CD4-positive, alpha-beta memory T cell (primary cell): ENCODE measurements at regions not wholly inside any gene's neighbourhood (a gene's known extent, or its start where the extent isn't known, plus 50 kb on each side); places are given as distances from the start of the nearest gene placed in this dataset.

Experiments
- CTCF ChIA-PET: fragments of 350-600 bp; sonication (Branson Sonifier 250); formaldehyde crosslinking; loops from one replicate; lab custom pipeline; 2021; ENCODE audit warnings: inconsistent platforms; ENCODE audit not compliant: partially characterized antibody; lab: Charles Lee
- POLR2A ChIA-PET: fragments of 350-600 bp; sonication (Branson Sonifier 250); formaldehyde crosslinking; loops from one replicate; lab custom pipeline; 2021; ENCODE audit not compliant: partially characterized antibody; lab: Charles Lee
- DNase-seq, 5 donors: peaks; one replicate each; pipeline versions ENCODE4 v3.0.0 to v3.0.0-alpha.2; 2020 to 2022; ENCODE audit warnings: mixed read lengths in 1 of 5
- H3K27ac ChIP-seq: one replicate; pipeline ENCODE4 v1.7.0; 2013; ENCODE audit warnings: low read depth, low read length
- H3K27me3 ChIP-seq: 2 replicates; pipeline ENCODE4 v1.7.0; 2013; ENCODE audit warnings: mild to moderate bottlenecking, low read length, moderate library complexity; ENCODE audit not compliant: insufficient read depth
- H3K36me3 ChIP-seq: 2 replicates; pipeline ENCODE4 v1.7.0; 2013; ENCODE audit warnings: mild to moderate bottlenecking, low read length, moderate library complexity; ENCODE audit not compliant: insufficient read depth
- H3K4me1 ChIP-seq: 2 replicates; pipeline ENCODE4 v1.7.0; 2013; ENCODE audit warnings: mild to moderate bottlenecking, low read length, moderate library complexity; ENCODE audit not compliant: insufficient read depth
- H3K4me3 ChIP-seq, 2 donors: one replicate each; pipeline ENCODE4 v1.7.0; 2013; ENCODE audit warnings: low read length in 2 of 2, mild to moderate bottlenecking in 1 of 2
- H3K9me3 ChIP-seq, 2 donors: one replicate each; pipeline ENCODE4 v1.7.0; 2013; ENCODE audit warnings: low read length in 2 of 2, control low read depth in 1 of 2; ENCODE audit not compliant: control insufficient read depth in 1 of 2
- H3K27ac Mint-ChIP-seq, 7 donors: one replicate each; pipeline ENCODE4 v1.8.0; 2020 to 2021; ENCODE audit warnings: mixed read lengths in 7 of 7, mild to moderate bottlenecking in 6 of 7, inconsistent platforms in 3 of 7, moderate library complexity in 3 of 7
- H3K27me3 Mint-ChIP-seq, 2 donors: one replicate each; pipeline ENCODE4 v1.8.0; 2020 to 2021; ENCODE audit warnings: mixed read lengths in 2 of 2
- H3K36me3 Mint-ChIP-seq, 2 donors: one replicate each; pipeline ENCODE4 v1.8.0; 2020 to 2021; ENCODE audit warnings: mixed read lengths in 2 of 2, inconsistent platforms in 1 of 2, mild to moderate bottlenecking in 1 of 2
- H3K4me1 Mint-ChIP-seq, 4 donors: one replicate each; pipeline ENCODE4 v1.8.0; 2020 to 2021; ENCODE audit warnings: mixed read lengths in 4 of 4, mild to moderate bottlenecking in 1 of 4
- H3K4me3 Mint-ChIP-seq, 8 donors: one replicate each; pipeline ENCODE4 v1.8.0; 2020 to 2021; ENCODE audit warnings: mixed read lengths in 8 of 8, mild to moderate bottlenecking in 7 of 8, moderate library complexity in 6 of 8, inconsistent platforms in 3 of 8
- H3K9me3 Mint-ChIP-seq, 8 donors: one replicate each; pipeline ENCODE4 v1.8.0; 2020 to 2021; ENCODE audit warnings: mixed read lengths in 8 of 8, mild to moderate bottlenecking in 5 of 8, inconsistent platforms in 3 of 8, moderate library complexity in 1 of 8
- intact Hi-C: fragments of 100-400 bp; cut with micrococcal nuclease; formaldehyde crosslinking; loops from one replicate; pipeline ENCODE4 v1.15.1; 2023

DNA sequence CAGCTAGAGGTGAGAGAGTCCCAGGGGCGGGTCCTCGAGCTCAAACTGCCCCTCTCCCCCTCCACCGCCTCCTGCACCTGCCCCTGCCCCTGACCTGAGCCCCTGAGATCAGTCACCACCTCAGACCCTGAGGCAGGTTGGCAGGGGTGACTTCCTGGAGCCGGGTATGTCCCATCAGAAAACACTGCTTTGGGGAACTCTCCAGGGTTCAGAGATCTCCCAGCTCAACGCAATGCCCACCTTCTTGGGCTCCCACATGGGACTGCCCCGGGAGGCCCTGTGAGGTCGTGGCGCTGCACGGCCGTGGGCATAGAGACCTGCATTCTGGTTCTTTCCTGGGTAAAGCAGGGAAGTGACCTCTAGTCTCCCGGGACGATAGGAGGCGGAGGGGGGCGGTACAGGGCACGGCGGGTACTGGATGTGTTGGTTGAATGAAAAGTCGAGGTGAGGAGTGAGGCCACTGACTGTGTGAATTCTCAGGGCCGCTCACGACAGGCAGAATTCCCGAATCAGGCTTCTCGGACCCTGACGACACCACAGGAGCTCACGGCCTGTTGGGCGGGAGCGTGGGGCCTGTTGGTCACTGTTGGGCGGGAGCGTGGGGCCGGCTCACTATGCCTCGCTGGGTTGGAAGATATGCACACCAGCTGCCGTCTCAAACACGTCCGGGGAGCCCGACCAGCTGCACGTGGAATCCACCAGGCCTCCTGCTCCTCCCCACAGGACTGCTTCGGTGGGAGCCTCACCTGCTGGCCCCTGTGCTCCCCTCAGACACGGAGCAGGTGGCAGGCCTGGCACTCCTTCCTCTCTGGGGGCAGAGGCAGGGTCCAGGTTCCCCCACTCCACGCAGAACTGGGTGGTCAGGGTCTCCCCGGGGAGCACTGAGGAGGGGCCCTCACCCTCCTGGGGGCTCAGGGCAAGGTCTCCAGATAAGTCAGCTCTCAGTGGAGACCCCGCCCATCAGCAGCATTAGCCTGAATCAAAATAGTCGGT lies 178.0 kb upstream of the PPP1R26 start:
- no peak for DNase-seq

DNA sequence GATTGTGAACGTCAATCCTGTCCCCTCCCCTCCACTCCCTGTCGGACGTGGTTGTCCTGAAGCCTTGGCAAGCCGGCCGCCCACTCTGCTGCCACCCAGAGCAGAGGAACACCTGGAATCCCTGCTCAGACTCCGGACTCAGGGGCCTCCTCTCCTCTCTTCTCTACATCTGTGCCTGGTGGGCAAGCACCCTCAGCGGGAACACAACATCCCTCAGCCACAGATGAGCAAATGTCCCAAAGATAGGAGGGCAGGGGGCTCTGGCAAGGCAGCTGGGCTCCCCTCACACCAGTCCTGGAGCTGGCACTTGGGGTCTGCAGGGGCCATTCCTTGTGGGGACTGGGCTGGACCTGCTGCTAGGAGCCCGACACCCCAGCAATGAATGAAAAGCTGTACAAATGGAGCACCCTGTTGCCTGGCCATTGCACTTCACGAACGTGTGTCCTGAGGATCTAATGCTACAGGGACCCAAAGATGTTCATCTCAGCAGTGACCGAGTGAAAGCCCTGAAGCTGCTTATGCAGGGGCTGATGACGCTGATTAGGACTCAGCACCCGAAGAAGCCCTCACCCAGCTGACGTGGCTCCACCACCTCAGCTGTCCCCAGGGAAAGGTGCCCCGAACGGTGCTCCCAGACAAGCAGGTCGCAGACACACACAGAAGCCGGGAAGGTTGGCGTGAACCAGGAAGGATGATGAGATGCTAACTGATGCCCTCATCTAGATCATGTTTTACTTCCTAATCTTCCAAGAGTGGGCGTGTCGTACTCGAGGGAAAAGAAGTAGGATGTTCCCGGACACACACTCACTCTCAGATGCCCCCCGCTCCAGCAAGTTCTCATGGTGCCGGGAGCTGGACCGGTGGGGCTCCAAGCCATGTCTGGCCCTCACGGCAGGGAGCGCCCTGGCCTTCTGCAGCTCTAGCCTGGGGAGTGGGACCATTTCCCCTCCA lies 177.0 kb upstream of the PPP1R26 start:
- no peaks in the 10 kb centered on the region for H3K4me1 ChIP-seq
- intact Hi-C loops: no loop called here
- POLR2A ChIA-PET: no interaction called here
- peaks cover 0 to 6% (median 0%) of the 10 kb centered on the region in 8 donors for H3K9me3 Mint-ChIP-seq
- peaks cover 0 to 10% (median under 1%) of the 10 kb centered on the region in 4 donors for H3K4me1 Mint-ChIP-seq
- H3K4me3 ChIP-seq: no peak overlapping the region
- H3K27me3 Mint-ChIP-seq: peaks cover 10 to 21% of the 10 kb centered on the region in 2 donors
- DNase-seq: no peak
- no peaks in the 10 kb centered on the region for H3K36me3 ChIP-seq
- H3K9me3 ChIP-seq: no peaks in the 10 kb centered on the region
- CTCF ChIA-PET: no interaction called here
- H3K27ac ChIP-seq: no peak overlapping the region
- H3K36me3 Mint-ChIP-seq: no peaks in the 10 kb centered on the region
- H3K4me3 Mint-ChIP-seq: no peak overlapping the region
- H3K27ac Mint-ChIP-seq: no peak overlapping the region
- H3K27me3 ChIP-seq: no peaks in the 10 kb centered on the region

More for the DNA sequence above, 178.0 kb upstream of the PPP1R26 start:
- H3K27ac Mint-ChIP-seq: no peak overlapping the region
- CTCF ChIA-PET: no interaction called here
- H3K27me3 Mint-ChIP-seq: peaks cover 10 to 12% of the 10 kb centered on the region in 2 donors
- no peak overlapping the region for H3K4me3 Mint-ChIP-seq
- POLR2A ChIA-PET: no interaction called here
- no peaks in the 10 kb centered on the region for H3K36me3 Mint-ChIP-seq
- no peaks in the 10 kb centered on the region for H3K9me3 ChIP-seq
- peaks cover 0 to 6% (median 0%) of the 10 kb centered on the region in 8 donors for H3K9me3 Mint-ChIP-seq
- intact Hi-C loops: no loop called here
- H3K27ac ChIP-seq: no peak overlapping the region
- no peak overlapping the region for H3K4me3 ChIP-seq
- no peaks in the 10 kb centered on the region for H3K27me3 ChIP-seq
- H3K4me1 Mint-ChIP-seq: peaks cover 0 to 10% (median under 1%) of the 10 kb centered on the region in 4 donors
- H3K36me3 ChIP-seq: no peaks in the 10 kb centered on the region
- no peaks in the 10 kb centered on the region for H3K4me1 ChIP-seq

DNA sequence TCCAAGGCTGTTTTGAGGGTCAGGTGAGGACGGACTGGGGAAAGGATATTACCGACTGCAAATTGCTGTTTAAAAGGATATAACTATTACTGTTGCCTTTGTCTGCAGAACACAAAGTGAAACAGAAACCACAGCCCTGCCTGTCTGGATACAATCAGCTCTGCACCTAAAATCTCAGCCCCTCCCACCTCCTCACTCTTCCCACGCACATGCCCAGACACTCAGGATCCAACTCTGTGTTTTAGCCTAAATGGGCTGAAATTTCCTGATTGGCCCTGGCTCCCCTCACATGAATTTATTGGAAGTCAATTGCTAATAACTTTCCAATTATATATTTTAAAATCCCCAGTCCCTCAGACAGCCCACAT lies 176.3 kb upstream of the PPP1R26 start:
- H3K27me3 Mint-ChIP-seq: peaks cover 6 to 20% of the 10 kb centered on the region in 2 donors
- H3K4me3 Mint-ChIP-seq: no peak overlapping the region

DNA sequence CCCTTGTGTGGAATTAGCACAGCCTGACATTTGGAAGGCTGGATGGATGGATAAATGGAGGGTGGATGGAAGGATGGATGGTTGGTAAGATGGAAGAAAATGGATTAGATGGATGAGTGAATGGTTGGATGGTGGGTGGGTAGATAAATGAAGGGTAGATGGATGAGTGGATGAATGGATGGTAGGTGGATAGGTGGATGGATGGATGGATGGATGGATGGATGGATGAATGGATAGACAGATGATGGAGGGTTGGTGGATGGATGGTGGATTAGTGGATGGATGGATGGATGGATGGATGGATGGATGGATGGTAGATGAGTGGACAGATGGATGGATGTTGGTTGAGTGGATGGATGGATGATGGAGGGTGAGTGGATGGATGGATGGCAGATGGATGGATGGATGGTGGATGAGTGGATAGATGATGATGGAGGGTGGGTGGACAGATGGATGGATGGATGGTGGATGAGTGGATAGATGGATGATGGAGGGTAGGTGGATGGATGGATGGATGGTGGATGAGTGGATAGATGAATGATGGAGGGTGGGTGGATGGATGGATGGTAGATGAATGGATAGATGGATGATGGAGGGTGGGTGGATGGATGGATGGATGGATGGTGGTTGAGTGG lies 175.6 kb upstream of the PPP1R26 start:
- Mint-ChIP-seq H3K4me3 (no peak overlapping the region), H3K9me3 (peaks cover 0 to 6% (median 0%) of the 10 kb centered on the region in 8 donors), H3K27me3 (peaks cover 5 to 18% of the 10 kb centered on the region in 2 donors), H3K36me3 (no peaks in the 10 kb centered on the region), H3K27ac (no peak overlapping the region), H3K4me1 (peaks cover 0 to 10% (median under 1%) of the 10 kb centered on the region in 4 donors)
- ChIA-PET POLR2A (no interaction called here), CTCF (no interaction called here)
- intact Hi-C loops: no loop called here
- no peaks in the 10 kb centered on the region for H3K9me3 ChIP-seq
- H3K27me3 ChIP-seq: no peaks in the 10 kb centered on the region
- H3K27ac ChIP-seq: no peak overlapping the region
- no peak overlapping the region for H3K4me3 ChIP-seq
- H3K4me1 ChIP-seq: no peaks in the 10 kb centered on the region
- no peaks in the 10 kb centered on the region for H3K36me3 ChIP-seq
- DNase-seq: no peak

More for the DNA sequence above, 176.3 kb upstream of the PPP1R26 start:
- no peaks in the 10 kb centered on the region for H3K36me3 ChIP-seq
- Mint-ChIP-seq H3K4me1 (peaks cover 0 to 10% (median under 1%) of the 10 kb centered on the region in 4 donors), H3K36me3 (no peaks in the 10 kb centered on the region), H3K27ac (no peak overlapping the region), H3K9me3 (peaks cover 0 to 6% (median 0%) of the 10 kb centered on the region in 8 donors)
- intact Hi-C loops: no loop called here
- no peak for DNase-seq
- H3K9me3 ChIP-seq: no peaks in the 10 kb centered on the region
- no peaks in the 10 kb centered on the region for H3K27me3 ChIP-seq
- H3K4me3 ChIP-seq: no peak overlapping the region
- POLR2A ChIA-PET: no interaction called here
- H3K27ac ChIP-seq: no peak overlapping the region
- H3K4me1 ChIP-seq: no peaks in the 10 kb centered on the region
- CTCF ChIA-PET: no interaction called here

DNA sequence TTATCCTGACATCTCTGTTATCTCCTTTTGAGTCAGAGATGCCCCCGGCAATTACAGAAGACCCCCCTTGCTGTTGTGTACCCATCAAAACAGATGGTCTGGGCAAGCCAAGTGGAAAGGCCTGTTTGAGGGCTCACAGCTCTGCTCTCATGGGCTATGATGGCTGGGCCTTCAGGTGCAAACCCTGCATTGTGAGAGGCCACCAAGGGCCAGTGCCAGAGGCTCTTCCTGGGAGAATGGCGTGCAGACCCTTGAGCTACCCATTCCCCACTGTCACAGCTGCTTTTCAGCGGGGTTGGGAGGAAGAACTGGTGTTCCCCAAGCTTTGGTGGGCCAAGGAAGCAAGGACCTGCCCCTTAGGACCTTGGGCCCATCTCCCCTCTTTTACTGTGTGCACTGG lies 174.7 kb upstream of the PPP1R26 start:
- H3K27me3 ChIP-seq: no peaks in the 10 kb centered on the region
- CTCF ChIA-PET: no interaction called here
- peaks cover 0 to 6% (median 0%) of the 10 kb centered on the region in 8 donors for H3K9me3 Mint-ChIP-seq
- no peaks in the 10 kb centered on the region for H3K4me1 ChIP-seq
- H3K27me3 Mint-ChIP-seq: peaks cover 6 to 20% of the 10 kb centered on the region in 2 donors
- no peaks in the 10 kb centered on the region for H3K36me3 Mint-ChIP-seq
- no peaks in the 10 kb centered on the region for H3K9me3 ChIP-seq
- H3K4me3 Mint-ChIP-seq: no peak overlapping the region
- H3K27ac Mint-ChIP-seq: no peak overlapping the region
- no peak for DNase-seq
- peaks cover 0 to 10% (median under 1%) of the 10 kb centered on the region in 4 donors for H3K4me1 Mint-ChIP-seq
- H3K4me3 ChIP-seq: no peak overlapping the region
- H3K36me3 ChIP-seq: no peaks in the 10 kb centered on the region
- POLR2A ChIA-PET: no interaction called here
- no peak overlapping the region for H3K27ac ChIP-seq
- intact Hi-C loops: no loop called here

DNA sequence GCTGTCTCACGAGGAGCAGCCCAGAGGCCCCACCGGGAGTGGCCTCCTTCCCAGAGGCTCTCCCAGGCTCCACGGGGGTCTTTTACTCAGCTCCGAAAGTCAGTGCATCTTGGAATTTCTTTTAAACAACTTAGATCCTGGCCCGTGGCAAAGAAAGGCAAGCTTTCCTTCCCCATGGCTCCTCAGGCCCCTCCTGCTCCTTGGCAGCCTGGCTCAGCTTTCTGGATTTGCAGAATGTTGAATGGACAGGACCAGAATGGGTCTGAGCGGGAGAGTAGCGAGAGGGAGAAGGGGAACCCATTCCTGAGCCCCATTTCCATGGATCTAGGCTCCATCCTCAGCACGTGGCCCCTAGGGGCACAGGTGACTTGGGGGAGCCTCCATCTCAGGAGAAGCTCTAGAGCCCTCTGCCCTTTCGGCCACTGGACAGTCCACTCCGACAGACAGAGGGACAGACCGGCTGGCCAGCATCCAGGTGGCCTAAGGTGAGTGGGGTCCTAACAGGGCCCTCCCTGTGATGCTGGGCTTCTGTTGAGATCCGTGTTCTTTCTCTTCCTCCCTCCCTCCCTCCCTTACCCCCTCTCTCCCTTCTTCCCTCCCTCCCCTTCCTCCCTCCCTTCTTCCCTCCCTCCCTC lies 173.9 kb upstream of the PPP1R26 start:
- Histone ChIP-seq H3K9me3 (no peaks in the 10 kb centered on the region), H3K4me1 (no peaks in the 10 kb centered on the region), H3K4me3 (no peak overlapping the region), H3K27ac (no peak overlapping the region), H3K36me3 (no peaks in the 10 kb centered on the region), H3K27me3 (no peaks in the 10 kb centered on the region)
- no peak for DNase-seq
- Mint-ChIP-seq H3K27ac (no peak overlapping the region), H3K9me3 (peaks cover 0 to 6% (median 1%) of the 10 kb centered on the region in 8 donors), H3K27me3 (peaks cover 3 to 21% of the 10 kb centered on the region in 2 donors), H3K4me1 (peaks cover 0 to 10% (median under 1%) of the 10 kb centered on the region in 4 donors), H3K36me3 (no peaks in the 10 kb centered on the region), H3K4me3 (no peak overlapping the region)
- POLR2A ChIA-PET: no interaction called here
- CTCF ChIA-PET: no interaction called here
- intact Hi-C loops: no loop called here
